GM12875 (cell line): ENCODE measurements at regions not wholly inside any gene's neighbourhood (a gene's known extent, or its start where the extent isn't known, plus 50 kb on each side); places are given as distances from the start of the nearest gene placed in this dataset.

Source experiments
- H3K4me3 ChIP-seq: one replicate; pipeline ENCODE4 v1.5.1; 2011; ENCODE audit warnings: low read depth, low read length, control low read depth
- CTCF ChIP-seq: IDR thresholded peaks from 2 replicates; pipeline ENCODE4 v1.5.1; 2011; ENCODE audit warnings: low read depth, mild to moderate bottlenecking, control low read depth, inconsistent platforms, low read length, moderate library complexity, borderline replicate concordance; ENCODE audit not compliant: insufficient read depth

DNA sequence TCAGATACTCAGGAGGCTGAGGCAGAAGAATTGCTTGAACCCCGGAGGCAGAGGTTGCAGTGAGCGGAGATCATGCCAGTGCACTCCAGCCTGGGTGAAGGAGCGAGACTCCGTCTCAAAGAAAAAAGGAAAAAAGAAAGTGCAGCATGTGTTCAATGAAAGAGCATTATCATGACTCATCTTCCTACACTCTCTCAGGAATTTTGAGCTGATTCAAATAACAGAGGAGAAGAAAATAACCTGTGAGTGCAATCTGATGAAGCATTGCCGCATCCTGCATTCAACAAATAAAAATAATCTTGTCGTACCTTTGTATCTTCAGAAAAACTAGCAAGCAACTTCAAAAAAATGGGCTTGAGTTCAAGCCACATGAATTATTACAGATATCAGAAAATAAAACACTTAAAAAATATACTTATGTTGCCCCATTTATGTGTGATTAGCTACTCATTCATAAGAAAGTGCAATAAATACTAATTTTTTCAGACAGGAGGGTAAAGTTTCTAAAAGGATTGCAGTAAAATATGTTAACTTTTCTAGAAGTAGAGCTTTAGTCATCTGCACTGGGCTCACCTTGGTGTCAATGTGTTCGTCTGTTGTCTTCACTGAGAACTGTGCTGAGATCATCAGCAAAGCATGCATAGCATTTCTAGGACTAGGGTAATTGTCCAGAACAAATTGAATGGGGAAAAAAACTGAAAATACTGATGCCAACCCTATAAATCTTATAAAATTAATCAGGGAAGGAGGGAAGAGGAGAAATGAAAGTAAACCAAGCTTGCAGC lies 90.4 kb upstream of the VCX3B start:
- no peak for TF ChIP-seq CTCF
- no peak overlapping the region for H3K4me3 ChIP-seq

DNA sequence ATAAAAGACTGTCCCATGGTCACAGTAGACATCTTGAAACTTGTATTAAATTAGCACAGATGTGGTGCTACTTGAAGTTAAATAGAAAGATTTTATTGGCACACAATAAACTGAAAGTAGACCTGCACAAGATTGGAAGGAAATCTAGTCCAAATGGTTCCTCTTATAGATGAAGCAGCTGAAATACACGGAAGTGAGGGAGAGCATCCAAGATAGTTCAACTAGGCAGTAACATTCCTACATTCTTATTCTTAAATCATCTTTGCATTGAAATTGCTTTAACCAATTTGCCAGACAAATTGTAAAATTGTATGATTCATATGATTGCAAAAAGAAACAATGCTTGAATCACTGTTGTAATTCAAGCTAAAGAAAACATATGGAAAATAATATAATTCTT lies 87.6 kb upstream of the VCX3B start:
- no peak for TF ChIP-seq CTCF

DNA sequence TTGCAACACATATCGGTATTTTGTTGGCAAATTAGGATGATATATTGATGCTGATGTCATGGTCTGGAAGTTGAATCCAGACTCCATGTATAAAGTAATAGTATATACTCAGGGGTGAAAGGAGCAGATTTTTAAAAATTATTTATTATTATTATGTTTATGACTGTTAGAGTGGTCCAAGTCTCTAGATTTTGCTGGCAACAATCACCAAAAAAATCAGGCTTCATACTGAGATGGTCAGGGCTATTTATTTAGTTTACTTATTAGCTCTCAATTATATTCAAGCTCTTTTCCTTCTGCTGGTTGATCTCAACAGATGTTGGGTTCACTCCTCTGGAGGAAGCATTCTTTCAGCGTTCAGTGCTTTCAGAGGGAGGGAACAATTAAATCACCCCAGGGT lies 73.9 kb upstream of the VCX3B start:
- no peak overlapping the region for H3K4me3 ChIP-seq
- no peak for TF ChIP-seq CTCF

More for the DNA sequence above, 87.6 kb upstream of the VCX3B start:
- no peak overlapping the region for H3K4me3 ChIP-seq

DNA sequence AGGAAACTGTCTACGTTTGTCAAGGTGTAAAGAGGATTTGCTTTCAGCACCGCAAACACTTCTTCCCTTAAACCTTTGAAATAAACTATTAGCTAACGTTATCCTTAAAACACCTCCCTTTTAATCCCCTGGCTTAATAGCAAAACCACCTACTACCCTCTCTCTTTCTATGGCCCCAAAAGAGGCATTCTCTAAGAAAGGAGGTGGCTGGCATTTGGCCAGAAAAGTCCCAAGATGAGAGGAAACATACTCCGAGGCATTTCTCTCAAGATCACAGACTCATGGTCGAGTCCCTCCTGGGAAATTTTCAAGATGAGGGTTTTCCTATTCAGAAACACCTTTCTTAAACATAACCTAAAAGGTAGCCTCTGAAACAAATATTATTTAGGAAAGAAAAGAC lies 60.6 kb upstream of the VCX3B start:
- TF ChIP-seq CTCF: no peak
- no peak overlapping the region for H3K4me3 ChIP-seq

DNA sequence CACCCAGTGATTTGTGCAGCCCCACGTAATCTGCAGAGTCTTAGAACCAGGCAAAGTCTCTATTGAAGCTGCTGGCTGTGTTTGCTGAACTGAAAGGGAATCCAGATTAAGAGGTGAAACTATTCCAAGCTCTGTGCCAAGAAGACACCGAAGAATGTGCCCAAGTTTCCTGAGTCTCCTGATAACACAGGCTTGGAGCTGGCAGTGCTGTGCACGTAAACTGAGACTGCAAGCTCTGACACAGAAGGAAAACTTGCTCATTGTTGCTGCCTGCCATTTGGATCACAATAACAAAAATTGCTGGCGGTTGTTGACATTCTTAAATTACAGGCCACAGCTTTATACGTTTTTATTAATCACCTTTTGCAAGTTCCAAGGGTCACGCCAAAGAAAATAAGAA lies 60.2 kb upstream of the VCX3B start:
- no peak overlapping the region for H3K4me3 ChIP-seq
- TF ChIP-seq CTCF: no peak

- no peak for TF ChIP-seq CTCF
- no peak overlapping the region for H3K4me3 ChIP-seq
Observed at GRCh38 chrX:8404926-8405325, 59.7 kb upstream of the VCX3B start.

DNA sequence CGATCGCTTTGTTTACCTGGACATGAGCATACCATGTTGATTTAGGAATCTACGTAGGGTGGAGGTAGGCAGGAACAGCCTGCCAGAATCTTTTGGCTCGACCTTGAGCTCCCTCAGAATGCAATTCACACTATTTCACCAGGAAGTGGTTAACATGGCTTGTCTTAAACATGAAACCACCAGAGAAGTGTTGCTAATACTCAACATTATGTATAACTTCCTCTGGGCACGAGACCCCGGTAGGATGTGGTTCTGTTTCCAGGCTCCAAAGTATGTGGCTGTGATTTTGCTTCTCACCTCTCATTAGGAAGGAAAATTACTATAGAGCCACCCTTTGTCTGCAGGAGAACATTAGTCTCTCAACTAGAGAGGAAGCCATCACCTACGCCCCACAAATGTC lies 59.0 kb upstream of the VCX3B start:
- TF ChIP-seq CTCF: no peak
- H3K4me3 ChIP-seq: no peak overlapping the region
